Esophagus (tissue), 2 donors: ENCODE measurements at regions not wholly inside any gene's neighbourhood (a gene's known extent, or its start where the extent isn't known, plus 50 kb on each side); places are given as distances from the start of the nearest gene placed in this dataset.

ENCODE experiments used
- H3K27ac ChIP-seq, 2 donors: one replicate each; pipeline ENCODE4 v1.5.1; 2013; ENCODE audit warnings: low read depth in 2 of 2, mild to moderate bottlenecking in 2 of 2, inconsistent platforms in 1 of 2, low read length in 1 of 2, moderate library complexity in 1 of 2
- H3K27me3 ChIP-seq, 2 donors: one replicate each; pipeline ENCODE4 v1.6.1; 2013; ENCODE audit warnings: low read length in 2 of 2, control low read depth in 1 of 2, mild to moderate bottlenecking in 1 of 2; ENCODE audit not compliant: insufficient read depth in 2 of 2, control insufficient read depth in 1 of 2
- H3K36me3 ChIP-seq, 2 donors: one replicate each; pipeline ENCODE4 v1.6.1; 2013; ENCODE audit warnings: low read length in 1 of 2; ENCODE audit not compliant: control insufficient read depth in 2 of 2, insufficient read depth in 2 of 2
- H3K4me1 ChIP-seq, 2 donors: one replicate each; pipeline ENCODE4 v1.6.1; 2013; ENCODE audit warnings: low read length in 1 of 2; ENCODE audit not compliant: control insufficient read depth in 2 of 2, insufficient read depth in 2 of 2
- H3K4me3 ChIP-seq, 2 donors: one replicate each; pipeline ENCODE4 v1.5.1; 2013; ENCODE audit warnings: low read length in 2 of 2, mild to moderate bottlenecking in 2 of 2, low read depth in 1 of 2, moderate library complexity in 1 of 2
- H3K9me3 ChIP-seq, 2 donors: one replicate each; pipeline ENCODE4 v1.6.1; 2013; ENCODE audit warnings: mild to moderate bottlenecking in 2 of 2, low read depth in 1 of 2, low read length in 1 of 2, moderate library complexity in 1 of 2; ENCODE audit not compliant: control insufficient read depth in 2 of 2, insufficient read depth in 1 of 2
- WGBS, 2 donors: extraction: QIAGEN DNeasy Blood & Tissue Kit; methylation state at CpG; one replicate each; pipeline ENCODE4 v1.1.7; 2013; 5-methylcytosine and 5-hydroxymethylcytosine counted together
- donor health status: healthy with polysubstance abuse.
- donor health status: Bipolar disorder and iron deficiency.

DNA sequence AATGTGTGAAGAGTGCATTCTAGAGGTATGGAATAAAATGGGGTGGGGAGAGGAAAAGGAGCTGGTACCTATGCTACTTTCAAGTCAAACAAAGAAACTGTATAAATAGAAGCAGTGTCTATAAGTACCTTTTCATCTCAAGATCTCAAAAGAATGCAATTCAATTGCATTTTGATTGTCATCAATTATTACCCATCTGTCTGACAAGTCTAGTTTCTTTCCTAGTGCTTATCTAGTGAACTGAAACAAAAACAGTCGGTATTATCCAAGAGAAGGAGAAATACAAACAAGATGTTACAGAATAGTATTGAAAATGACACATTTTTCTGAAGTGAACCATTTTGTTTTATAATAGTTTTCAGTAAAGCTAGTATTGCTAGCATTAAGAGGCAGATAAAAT lies 754.5 kb upstream of the LRRN3 start:
- Histone ChIP-seq H3K4me1 (no peaks in the 10 kb centered on the region), H3K27ac (no peak overlapping the region), H3K9me3 (no peaks in the 10 kb centered on the region), H3K4me3 (no peak overlapping the region), H3K36me3 (no peaks in the 10 kb centered on the region), H3K27me3 (no peaks in the 10 kb centered on the region)
- WGBS, 2 donors = 39 to 43% methylated on average over 1 of the region's 1 CpG

- H3K4me1 ChIP-seq = no peaks in the 10 kb centered on the region
- H3K27ac ChIP-seq = no peak overlapping the region
- H3K4me3 ChIP-seq = no peak overlapping the region
- H3K36me3 ChIP-seq = no peaks in the 10 kb centered on the region
- no peaks in the 10 kb centered on the region for H3K9me3 ChIP-seq
- WGBS, 2 donors = 91 to 95% methylated on average over 5 of the region's 5 CpGs
- no peaks in the 10 kb centered on the region for H3K27me3 ChIP-seq
Measured at GRCh38 chr7:110337646-110338045, 753.3 kb upstream of the LRRN3 start.

DNA sequence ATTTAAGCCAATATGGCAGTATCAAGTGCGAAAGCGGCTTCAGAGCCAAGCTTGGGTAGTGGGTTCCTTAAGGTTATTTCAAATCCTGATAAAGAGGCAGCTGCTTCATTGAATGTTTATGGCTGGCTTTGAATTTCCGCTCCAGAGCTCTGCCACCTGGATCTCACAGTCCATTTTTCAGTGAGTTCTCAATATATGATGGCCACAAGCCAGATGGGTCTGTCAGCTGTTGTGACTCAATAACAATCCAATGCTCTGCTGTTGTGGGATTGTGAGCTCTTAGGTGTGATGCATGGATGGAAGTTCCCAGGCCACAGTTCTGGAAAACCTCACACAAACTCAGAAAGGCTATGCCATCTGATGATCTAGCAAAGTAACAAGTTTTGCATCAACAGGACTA lies 743.8 kb upstream of the LRRN3 start:
- Histone ChIP-seq H3K4me1 (no peaks in the 10 kb centered on the region), H3K36me3 (no peaks in the 10 kb centered on the region), H3K4me3 (no peak overlapping the region), H3K27me3 (no peaks in the 10 kb centered on the region), H3K9me3 (no peaks in the 10 kb centered on the region), H3K27ac (no peak overlapping the region)
- WGBS, 2 donors = 79 to 93% methylated on average over 3 of the region's 3 CpGs

- Histone ChIP-seq H3K9me3 (peaks cover 0 to 2% of the 10 kb centered on the region in 2 donors), H3K4me1 (no peaks in the 10 kb centered on the region), H3K27ac (no peak overlapping the region), H3K4me3 (no peak overlapping the region), H3K36me3 (no peaks in the 10 kb centered on the region), H3K27me3 (no peaks in the 10 kb centered on the region)
- WGBS, 2 donors = 80% methylated on average over 8 of the region's 8 CpGs
Measured at GRCh38 chr7:110356438-110356837, 734.5 kb upstream of the LRRN3 start.

DNA sequence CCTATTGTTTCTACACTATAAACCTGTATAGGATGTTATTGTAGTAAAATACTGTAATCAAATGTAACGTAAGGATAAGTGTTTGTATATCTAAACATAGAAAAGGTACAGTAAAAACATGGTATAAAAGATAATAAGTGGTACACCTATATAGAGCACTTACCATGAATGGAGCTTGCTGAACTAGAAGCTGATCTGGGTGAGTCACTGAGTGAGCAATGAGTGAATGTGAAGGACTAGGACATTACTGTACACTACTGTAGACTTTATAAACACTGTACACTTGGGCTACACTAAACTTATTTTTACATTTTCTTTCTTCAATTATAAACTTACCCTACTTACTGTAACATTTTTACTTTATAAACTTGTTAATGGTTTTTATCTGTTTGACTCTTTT lies 732.9 kb upstream of the LRRN3 start:
- no peak overlapping the region for H3K4me3 ChIP-seq
- no peaks in the 10 kb centered on the region for H3K27me3 ChIP-seq
- WGBS, 2 donors = 91 to 92% methylated on average over 1 of the region's 1 CpG
- no peaks in the 10 kb centered on the region for H3K4me1 ChIP-seq
- no peak overlapping the region for H3K27ac ChIP-seq
- peaks cover 0 to 2% of the 10 kb centered on the region in 2 donors for H3K9me3 ChIP-seq
- no peaks in the 10 kb centered on the region for H3K36me3 ChIP-seq

DNA sequence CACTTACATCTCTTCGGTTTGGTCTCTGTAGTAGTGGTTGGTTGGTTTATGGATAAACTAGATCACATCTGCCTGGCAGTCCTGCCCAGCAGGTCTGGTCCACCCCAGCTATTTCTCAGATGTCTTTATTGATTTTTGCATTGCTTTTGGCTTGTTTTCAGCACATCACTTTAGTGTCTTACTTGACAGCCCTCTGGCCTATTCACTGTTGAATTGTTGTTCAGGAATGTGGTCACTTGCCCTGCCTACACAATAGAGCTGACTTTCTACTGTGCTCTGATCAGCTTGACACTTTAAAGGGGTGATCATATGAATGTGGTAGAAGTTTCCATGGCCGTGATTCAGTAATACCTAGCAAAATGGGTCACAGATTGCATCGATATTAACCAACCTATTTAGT lies 719.2 kb upstream of the LRRN3 start:
- no peaks in the 10 kb centered on the region for H3K27me3 ChIP-seq
- no peaks in the 10 kb centered on the region for H3K36me3 ChIP-seq
- no peak overlapping the region for H3K27ac ChIP-seq
- WGBS, 2 donors = 90 to 91% methylated on average over 3 of the region's 3 CpGs
- H3K9me3 ChIP-seq = no peaks in the 10 kb centered on the region
- H3K4me3 ChIP-seq = no peak overlapping the region
- no peaks in the 10 kb centered on the region for H3K4me1 ChIP-seq

DNA sequence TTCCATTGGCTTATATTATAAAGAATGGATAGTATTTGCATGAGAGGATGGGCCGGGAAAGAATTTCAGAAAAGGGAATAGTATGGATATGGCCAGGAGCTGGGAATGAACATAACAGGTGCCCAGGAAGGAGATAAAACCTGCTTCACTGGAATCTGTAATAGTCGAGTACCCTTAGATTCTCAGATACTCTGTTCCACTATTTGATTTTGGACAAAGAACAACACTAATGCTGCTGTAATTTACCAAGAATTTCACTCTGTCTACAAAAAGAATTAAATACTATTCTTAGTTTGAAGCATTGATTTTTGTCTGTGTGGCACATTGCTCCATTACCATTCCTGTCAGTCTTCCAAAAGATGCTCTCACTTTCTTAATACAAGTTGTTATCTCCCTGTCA lies 718.2 kb upstream of the LRRN3 start:
- no peak overlapping the region for H3K27ac ChIP-seq
- H3K4me3 ChIP-seq = no peak overlapping the region
- no peaks in the 10 kb centered on the region for H3K4me1 ChIP-seq
- H3K9me3 ChIP-seq = no peaks in the 10 kb centered on the region
- WGBS, 2 donors = 79 to 81% methylated on average over 2 of the region's 2 CpGs
- H3K27me3 ChIP-seq = no peaks in the 10 kb centered on the region
- H3K36me3 ChIP-seq = no peaks in the 10 kb centered on the region

DNA sequence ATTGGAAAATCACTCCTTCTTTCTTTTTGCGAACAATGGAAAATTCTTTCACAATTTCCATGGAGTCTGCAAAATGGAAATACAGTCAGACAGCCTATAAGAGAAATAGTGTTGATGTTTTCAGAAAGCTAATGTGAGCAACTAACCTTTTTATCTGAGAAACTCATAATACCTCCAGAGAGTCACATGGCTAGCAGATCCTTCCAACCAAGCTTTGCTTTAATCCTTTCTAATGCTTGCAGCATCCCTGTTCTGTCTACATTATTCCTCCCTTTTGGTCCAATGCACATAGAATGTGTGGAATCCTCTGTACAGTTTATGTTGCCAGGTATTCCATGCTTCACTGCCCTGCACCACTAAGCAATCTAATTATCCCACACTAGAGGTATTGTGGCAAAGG lies 717.5 kb upstream of the LRRN3 start:
- Histone ChIP-seq H3K4me1 (no peaks in the 10 kb centered on the region), H3K36me3 (no peaks in the 10 kb centered on the region), H3K9me3 (no peaks in the 10 kb centered on the region), H3K27ac (no peak overlapping the region), H3K27me3 (no peaks in the 10 kb centered on the region), H3K4me3 (no peak overlapping the region)
- WGBS, 2 donors = 80 to 90% methylated on average over 1 of the region's 1 CpG

GRCh38 chr7:110373859-110374258 lies 717.1 kb upstream of the LRRN3 start:
- H3K27ac ChIP-seq = no peak overlapping the region
- H3K36me3 ChIP-seq = no peaks in the 10 kb centered on the region
- H3K4me3 ChIP-seq = no peak overlapping the region
- no peaks in the 10 kb centered on the region for H3K27me3 ChIP-seq
- 71 to 72% methylated on average over 2 of the region's 2 CpGs for WGBS, 2 donors
- H3K4me1 ChIP-seq = no peaks in the 10 kb centered on the region
- H3K9me3 ChIP-seq = no peaks in the 10 kb centered on the region

DNA sequence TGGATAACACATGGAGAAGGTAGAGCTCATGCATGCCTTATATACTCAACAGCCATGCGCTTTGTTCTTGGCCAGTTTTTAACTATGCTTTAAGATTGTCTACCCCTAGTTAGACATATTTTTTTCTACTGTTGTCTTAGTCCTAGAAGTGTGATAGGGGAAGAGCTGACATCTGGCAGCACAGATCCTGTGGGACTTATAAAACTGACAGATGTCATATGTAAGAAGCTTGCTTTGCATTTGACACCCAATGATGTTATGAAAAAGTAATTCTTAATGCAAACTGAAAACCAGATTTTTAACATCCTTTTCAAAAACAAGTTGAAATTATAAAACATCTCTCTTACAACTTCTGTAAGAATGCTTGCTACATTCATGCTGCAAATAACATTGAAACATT lies 715.9 kb upstream of the LRRN3 start:
- no peaks in the 10 kb centered on the region for H3K27me3 ChIP-seq
- no peaks in the 10 kb centered on the region for H3K36me3 ChIP-seq
- H3K9me3 ChIP-seq = no peaks in the 10 kb centered on the region
- no peaks in the 10 kb centered on the region for H3K4me1 ChIP-seq
- no peak overlapping the region for H3K27ac ChIP-seq
- WGBS, 2 donors = 94 to 98% methylated on average over 1 of the region's 1 CpG
- no peak overlapping the region for H3K4me3 ChIP-seq
